HG03354 (cell line): ENCODE measurements at regions not wholly inside any gene's neighbourhood (a gene's known extent, or its start where the extent isn't known, plus 50 kb on each side); places are given as distances from the start of the nearest gene placed in this dataset.
"Not testable (repeated sequence)": the region's sequence is repeated elsewhere in the genome, so short reads cannot be mapped to it uniquely, and the experiment has no call there.

Experiments
- ATAC-seq: cut with Tn5 transposase; IDR thresholded peaks from one replicate; pipeline ENCODE4 v1.9.1; 2021; ENCODE audit warnings: mild to moderate bottlenecking; ENCODE audit not compliant: unreplicated experiment, poor library complexity, severe bottlenecking

DNA sequence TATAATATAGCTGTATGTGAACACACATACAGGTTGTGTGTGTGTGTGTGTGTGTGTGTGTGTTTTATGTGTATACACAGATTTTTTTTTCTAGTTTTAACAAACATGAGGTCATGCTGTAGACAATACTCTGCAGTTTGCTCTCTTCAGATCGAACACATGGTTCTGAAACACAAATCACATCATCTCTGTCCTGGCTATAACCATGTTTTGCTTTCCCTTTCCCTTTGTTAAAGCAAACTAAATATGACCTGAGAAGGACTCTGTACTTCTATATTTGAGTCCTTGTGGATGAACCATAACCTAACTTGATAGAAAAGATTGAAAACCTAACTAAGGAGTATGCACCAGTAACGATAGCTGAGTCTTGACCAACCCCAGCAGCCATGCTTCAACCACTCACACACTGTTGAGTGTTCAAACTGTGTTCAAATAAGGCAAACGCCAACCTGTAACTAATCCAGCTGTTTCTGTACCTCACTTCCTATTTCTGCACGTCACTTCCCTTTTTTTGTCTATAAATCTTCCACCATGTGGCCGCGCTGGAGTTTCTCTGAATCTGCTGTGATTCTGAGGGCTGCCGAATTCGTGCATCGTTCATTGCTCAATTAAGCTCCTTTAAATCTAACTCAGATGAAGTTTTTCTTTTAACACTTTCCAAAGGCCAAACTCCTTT lies 303.8 kb downstream of the HS3ST3B1 start:
- no peak for ATAC-seq

DNA sequence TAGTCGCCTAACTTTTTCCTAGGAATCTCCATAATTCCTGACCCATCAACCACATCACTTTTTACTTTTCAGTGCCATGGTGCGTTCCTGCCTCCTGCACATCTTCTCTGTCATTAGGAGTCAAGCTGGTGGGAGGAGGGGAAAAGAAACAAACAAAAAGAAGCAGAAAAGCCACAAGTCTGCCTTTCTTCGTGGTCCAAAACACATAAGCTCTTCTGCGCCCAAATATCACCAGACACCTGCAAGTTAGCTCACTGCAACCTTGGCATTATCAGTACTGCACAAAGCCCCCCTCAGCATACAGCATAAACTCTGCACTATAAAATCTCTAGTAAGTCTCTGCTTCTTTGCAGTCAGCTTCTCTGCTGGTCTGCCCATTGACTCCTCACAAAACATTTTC lies 295.3 kb downstream of the HS3ST3B1 start:
- ATAC-seq = no peak

DNA sequence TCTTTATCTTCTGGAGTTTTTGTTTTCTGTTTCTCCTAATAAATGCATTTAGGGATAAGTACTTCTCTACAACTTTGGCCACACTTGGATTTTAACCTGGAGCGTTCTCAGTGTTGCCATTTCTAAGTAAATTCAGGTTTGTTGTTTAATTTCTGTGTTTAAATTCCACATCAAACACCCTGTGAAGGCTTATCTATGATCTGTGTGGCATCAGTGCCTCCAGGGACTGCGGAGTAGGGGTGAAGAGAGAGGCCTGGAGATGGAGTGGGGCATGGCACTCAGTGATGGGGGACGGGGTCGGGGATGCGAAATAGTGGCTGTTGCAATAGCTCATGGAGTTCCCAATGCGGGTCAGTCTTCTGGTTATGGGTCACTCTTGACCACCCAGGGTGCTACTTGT lies 294.8 kb downstream of the HS3ST3B1 start:
- no peak for ATAC-seq

DNA sequence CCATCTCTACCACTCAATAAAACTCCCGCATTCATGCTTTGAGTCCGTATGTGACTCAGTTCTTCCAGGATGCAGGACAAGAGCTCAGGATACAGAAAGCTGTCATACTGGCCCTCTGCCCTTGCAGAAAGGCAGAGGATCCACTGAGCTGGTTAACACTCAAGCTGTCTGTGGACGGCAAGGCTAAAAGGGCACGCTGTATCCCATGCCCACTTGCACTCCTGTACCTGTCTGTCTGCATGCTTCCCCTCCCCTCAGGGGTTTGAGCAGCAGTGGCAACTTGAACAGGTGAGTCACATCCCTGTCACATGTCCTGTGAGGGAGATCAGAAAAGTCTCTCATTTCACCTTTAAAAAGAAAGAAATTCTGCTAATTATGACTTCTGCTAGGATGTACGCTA lies 293.8 kb downstream of the HS3ST3B1 start:
- no peak for ATAC-seq

DNA sequence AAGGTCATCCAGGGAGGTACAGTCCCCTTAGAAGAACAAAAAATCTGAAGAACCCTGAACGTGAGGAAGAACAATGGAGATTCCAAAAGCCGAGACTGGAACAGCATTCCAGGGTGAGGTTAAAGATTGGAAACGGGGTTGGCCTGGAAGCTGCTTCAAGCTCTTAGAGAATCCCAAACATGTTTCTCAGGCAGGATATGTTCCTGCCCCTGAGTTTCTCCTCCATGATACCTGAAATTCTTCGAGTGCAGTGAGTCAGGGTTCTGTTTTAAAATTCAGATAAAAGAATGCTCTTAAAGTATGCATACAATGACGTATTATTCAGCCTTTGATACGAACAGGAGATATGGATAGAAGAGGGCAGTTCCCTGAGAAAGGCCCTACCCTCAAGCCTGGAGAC lies 293.1 kb downstream of the HS3ST3B1 start:
- ATAC-seq = no peak

DNA sequence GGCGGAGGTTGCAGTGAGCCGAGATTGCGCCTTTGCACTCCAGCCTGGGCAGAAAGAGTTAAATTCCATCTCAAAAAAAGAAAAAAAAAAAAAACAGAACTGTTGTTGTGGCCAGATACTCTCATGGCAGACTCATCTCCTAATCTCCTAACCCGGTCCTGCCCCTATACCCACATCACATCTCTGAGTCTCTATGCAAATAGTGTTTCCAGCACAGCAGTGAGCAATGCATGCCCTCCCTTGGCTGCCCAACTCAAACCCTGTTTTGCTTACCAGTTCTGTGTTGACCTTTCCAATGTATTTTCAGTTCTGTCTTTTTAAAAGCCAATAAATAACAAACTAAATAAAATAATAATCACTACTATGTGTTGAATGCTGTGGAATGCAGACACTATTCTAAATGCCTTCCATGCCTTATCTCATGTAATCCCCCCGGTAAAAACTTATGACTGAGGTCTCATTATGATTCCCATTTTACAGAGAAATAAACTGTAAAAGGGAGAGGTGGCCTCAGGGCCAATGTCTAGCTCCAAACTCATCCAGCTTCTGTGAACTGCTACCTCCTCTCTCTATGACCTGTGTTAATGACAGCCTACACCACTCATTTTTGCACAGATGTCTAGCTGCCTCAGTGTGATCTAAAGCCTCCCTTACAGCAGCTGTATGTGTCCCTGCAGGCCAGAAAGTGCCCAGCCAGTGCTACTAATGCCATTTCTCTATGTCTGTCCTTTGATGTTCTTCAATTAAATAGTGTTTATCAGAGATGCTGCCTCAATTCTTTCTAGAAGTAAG lies 289.8 kb downstream of the HS3ST3B1 start:
- ATAC-seq = no peak

DNA sequence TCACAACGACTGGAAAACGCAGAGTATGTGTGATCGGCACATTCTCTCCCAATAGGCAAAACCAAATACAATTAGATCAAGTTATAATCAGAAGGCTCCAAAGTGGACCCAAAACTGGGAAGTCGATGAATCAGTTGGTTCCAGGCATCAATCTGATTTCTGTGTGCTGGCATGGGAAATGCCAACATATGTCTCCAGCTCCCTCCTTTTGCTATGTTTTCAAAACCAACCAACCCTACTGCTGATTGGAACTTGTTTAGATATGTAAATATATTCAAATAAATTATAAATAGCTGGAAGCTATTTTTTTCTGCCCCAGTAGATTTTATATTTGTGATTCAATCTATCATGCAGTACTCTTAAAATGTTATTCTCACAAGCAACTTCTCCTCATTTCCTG lies 284.2 kb downstream of the HS3ST3B1 start:
- no peak for ATAC-seq

DNA sequence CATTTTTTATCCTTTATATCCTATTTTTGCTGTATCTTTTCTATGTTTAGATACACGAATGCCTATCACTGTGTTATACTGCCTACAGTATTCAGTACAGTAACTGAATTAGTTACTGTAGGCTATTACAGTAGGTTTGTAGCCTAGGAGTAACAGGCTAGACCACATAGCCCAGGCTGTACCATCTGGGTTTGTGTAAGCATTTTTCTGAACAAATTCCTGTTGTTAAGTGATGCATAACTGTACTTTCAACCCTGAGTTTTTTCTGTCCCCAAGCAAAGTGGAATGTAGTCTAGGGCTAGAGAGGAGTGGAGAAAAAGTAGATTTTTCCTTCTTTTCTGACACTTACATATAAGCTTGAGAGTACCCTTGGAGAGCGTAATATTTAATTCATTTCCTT lies 282.1 kb downstream of the HS3ST3B1 start:
- no peak for ATAC-seq

DNA sequence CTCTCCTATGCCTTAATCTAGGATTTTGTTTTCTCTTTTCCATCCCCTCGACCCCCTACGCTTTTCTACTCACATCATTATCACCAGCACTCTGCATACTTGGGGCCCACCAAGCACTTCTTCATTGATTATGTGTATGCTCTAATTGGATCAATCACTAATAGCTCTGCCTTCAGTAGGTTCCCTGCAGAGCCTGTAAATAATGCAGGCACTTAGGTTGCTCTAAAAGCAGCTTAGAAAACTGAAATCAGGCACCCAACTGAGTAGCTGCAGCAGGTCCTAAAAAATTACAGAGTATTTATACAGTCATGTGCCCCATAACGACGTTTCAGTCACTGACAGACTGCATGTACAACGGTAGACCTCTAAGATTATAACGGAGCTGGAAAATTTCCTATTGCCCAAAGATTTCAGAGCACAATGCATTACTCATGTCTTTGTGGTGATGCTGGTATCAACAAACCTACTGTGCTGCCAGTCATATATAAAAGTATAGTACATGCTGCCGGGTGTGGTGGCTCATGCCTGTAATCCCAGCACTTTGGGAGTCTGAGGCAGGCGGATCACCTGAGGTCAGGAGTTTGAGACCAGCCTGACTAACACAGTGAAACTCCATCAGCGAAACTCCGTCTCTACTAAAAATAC lies 280.4 kb downstream of the HS3ST3B1 start:
- ATAC-seq = no peak

DNA sequence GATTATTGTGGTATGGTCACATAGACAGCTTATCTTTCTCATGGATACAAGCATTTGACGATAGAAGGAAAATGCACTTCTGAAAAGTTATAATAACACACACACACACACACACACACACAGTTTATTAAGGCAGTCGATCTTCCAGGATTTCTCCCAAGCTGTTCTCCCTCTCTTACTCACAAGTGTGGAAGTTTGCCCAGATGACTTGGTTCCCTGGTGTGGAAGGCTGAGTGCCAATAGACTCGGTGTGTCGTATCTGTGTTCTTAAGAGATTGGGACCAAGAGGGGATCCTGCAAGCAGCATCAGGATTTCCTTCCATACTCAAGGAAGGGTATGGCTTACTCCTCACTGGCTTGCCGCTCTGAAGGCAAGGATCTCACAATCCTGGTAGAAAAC lies 279.6 kb downstream of the HS3ST3B1 start:
- ATAC-seq = no peak

DNA sequence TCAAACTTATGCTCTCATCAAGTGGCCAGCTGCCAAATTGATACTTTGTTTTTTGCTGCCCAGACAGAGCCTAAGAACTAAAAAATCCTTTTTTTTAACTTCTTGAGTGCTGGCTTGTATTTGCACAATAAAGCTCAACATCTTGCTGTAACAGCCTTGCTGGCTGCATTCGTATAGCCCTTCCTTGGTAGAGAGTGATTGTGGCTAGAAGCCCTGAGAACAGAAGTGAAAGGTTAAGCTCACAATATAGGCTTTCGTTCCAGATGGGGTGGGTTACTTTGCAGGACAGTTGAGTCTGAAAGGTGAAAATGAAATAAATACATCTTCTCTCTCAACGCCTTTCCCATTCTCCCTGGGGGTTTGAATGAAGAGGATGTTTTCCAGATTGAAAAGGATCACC lies 278.8 kb downstream of the HS3ST3B1 start:
- ATAC-seq = no peak

DNA sequence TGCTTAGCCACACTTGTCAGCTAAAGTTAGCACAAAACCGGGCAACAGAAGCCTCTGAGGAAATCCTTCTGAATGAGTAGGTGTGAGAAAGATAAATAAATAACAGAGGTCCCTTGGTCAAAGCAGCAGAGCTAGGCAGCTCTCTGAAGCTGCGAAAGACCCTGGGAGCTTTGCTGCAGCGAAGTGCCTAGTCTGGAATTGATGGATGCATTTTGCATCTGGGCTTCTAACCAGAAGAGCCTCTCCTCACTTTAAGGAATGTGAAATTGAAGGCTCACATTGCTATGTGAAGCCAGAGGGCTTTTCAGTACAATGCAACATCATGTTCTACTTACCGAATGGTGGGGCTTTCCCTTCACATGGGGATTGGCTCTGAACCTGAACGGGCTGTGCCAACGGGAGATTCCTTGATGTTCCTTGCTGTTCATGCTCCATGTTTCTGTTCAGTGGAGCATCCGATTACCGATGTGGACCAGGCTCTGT lies 274.6 kb downstream of the HS3ST3B1 start:
- no peak for ATAC-seq

DNA sequence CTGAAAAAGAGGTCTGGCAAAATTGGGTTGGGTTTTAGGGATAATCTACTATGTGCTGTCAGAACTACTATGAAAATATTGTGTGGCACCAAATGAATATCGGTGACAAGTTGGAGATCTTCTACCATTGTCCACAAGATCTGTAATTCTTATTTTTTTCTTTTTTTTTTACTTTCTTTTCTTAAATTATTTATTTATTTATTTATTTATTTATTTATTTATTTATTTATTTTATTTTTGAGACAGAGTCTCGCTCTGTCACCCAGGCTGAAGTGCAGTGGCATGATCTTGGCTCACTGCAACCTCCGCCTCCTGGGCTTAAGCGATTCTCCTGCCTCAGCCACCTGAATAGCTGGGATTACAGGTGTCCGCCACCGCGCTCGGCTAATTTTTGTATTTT lies 259.4 kb downstream of the HS3ST3B1 start:
- ATAC-seq = not testable (repeated sequence)

DNA sequence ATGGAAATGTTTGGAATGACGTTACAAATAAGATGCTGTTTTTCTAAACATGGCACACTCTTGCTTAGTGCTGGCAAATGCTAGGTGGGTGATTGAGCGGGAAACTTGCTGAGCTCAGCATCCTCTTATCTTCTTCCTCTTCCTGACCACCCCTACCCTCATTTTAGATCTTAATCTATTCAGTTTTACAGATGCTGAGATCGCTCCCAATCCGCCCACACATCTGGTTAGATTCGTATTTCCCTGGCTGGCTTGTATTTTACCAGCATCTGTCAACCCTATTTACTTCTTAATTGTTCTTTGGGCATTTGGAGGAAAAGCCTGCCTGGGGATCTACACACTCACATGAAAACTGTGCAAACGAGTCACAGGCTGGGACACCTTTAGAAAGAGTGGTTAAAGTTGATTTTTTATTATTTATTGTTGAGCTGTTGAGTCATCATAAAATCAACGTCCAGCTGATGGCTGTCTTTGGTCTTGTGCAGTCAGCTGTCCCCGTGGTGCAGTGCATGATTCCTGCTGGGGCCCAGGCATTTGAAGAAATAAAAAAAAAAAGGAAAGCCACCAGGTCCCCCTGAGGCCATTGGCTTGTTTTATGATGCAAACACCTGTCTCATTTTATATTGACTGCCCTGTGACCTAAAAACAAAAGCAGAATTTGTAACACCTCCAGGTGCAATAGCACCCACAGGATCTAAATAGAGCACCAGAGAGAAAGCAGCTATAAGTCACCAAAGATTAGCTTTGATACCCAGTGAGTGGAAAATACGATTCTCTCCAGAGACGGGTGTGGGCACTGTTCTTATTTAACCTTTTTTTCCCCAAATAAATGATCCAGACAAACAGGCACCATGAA lies 258.6 kb downstream of the HS3ST3B1 start:
- ATAC-seq = no peak

DNA sequence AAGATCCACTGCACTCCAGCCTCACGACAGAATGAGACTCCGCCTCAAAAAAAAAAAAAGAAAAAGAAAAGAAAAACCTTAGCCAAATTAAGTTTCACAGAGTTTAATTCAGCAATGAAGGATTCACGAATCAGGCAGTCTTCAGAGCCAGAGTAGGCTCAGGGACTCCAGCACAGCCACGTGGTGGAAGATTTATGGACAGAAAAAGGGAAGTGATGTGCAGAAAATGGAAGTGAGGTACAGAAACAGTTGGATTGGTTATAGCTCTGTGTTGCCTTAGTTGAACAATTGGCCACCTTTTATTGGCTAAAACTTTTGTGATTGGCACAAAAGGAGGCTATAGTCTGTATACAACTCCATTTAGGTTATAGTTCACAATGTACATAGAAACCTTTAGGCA lies 256.6 kb downstream of the HS3ST3B1 start:
- ATAC-seq = no peak

DNA sequence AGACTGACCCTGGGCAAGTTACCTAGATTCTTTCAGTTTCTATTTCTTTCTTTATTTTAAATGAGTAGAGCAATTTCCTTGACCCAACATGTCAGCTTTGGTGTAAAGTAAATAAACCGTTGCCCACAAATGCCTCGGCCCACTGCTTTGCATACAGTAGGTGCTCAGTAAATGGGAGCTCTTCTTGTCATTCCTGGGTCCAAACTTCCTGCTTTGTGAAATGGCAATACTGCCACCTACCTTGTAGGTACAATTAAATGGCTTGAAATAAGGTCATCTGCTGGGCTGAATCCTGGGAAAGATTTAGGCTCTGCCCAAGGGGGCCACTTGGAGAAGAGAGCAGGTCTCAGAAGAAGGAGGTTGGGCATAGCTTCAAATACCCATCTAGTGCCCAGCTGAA lies 253.0 kb downstream of the HS3ST3B1 start:
- ATAC-seq = no peak

DNA sequence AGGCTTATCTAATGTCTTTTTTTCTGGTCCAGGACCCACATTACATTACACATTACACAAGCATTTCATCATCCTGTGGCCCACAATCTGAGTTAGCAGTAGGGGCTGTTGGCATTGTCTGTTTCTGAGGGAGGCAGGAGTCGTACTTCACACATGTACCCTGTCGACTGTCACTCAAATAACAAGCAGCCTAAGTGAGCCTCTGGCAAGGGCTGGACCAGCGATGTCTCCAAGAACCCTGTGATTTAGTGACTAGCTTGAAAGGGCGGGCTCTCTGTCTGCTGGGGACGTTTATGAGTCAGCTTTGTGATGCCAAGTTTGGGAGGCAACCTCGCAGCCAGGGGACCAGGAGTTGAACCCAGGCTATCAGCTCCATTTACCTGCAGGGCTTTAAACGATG lies 251.4 kb downstream of the HS3ST3B1 start:
- ATAC-seq = no peak

DNA sequence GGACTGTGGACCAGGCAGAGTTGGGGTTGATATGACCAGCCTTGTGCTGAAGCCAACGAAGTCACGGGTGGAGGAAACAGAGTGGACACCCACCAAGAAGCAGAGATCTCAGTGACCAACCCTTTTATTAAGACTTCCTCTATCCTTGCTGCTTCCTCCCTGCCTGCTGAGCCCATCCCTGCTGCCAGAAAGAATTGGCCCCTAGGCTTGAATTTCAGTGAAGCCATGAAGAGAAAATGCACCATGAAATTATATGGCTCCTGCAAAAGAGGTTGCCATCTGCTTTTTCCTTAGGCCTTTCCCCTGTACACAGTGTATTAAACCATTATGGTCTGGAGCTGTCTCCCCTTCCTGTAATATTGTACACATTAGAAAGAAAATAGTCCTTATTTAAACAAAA lies 246.7 kb downstream of the HS3ST3B1 start:
- no peak for ATAC-seq

DNA sequence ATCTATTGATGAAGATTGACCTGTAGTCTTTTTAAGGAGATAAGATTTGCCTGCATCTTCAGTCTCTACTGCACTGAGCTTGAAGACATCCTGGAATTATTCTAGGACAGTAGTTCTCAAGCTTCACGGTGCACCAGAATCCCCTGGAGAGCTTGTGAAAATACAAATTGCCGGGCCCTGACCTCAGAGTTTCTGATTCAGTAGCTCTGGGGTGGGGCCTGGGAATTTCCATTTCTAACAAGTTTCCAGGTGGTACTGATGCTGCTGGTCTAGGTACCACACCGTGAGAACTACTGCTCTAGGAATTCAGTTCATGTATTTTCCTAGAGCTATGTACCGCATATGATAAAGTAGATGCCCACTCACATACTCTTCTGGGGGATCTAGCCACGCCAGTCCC lies 246.1 kb downstream of the HS3ST3B1 start:
- ATAC-seq = no peak
